WI38 (cell line): ENCODE measurements at regions not wholly inside any gene's neighbourhood (a gene's known extent, or its start where the extent isn't known, plus 50 kb on each side); places are given as distances from the start of the nearest gene placed in this dataset.

Experiments used
- H3K4me3 ChIP-seq: 2 replicates; pipeline ENCODE4 v1.5.1; 2011; ENCODE audit warnings: low read depth, mild to moderate bottlenecking, control low read depth, low read length
- CTCF ChIP-seq: IDR thresholded peaks from 2 replicates; pipeline ENCODE4 v1.5.1; 2012; ENCODE audit warnings: low read depth, mild to moderate bottlenecking, control low read depth, low read length

DNA sequence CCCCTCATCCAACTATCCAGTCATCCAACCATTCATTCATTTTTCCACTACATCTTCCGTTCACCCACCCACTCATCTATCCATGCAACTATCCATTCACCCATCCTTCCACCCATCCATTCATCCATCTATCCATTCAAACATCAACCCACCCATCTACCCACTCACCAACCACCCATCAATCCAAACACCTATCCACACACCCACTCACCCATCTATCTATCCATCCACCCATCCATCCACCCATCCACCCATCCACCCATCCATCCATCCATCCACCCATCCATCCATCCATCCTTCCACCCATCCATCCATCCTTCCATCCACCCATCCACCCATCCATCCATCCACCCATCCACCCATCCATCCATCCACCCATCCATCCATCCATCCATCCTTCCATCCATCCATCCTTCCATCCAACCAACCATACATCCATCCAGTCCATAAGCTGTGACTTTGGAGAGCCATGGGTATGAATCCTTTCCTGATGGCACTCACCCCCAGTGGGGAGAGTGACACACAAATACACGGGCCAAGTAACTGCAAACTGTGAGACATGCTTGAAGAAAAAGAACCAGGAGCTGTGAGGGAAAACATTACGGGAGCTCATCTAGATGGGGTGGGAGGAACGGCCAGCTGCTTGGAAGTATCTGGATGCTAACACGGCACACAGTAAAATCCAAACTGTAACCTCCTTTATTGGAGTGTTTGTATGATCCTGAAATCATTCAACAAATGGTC, 100.0 kb upstream of the TNRC6C start:
- no peak for TF ChIP-seq CTCF

GRCh38 chr17:77859035-77859810, 99.3 kb upstream of the TNRC6C start:
- no peak for TF ChIP-seq CTCF

More for the DNA sequence above, 100.0 kb upstream of the TNRC6C start:
- no peak overlapping the region for H3K4me3 ChIP-seq

DNA sequence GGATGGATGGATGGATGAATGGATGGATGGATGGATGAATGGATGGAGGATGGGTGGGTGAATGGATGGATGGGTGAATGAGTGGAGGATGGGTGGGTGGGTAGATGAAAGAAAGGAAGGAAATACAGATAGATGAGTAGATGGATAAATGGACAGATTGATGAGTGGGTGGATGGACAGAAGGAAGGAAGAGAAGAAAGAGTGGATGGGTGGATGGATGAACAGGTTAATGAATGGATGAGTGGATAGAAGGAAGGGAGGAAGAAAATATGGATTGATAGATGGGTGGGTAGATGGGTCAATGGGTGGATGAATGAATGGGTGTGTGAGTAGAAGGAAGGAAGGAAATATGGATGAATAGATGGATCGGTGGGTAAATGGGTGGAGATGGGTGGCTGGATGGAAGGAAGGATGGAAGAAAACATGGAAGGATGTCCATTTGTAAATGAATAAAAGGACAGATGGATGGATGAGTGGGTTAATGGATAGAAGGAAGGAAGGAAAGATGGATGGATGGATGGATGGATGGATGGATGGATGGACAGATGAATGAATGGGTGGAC, 97.3 kb upstream of the TNRC6C start:
- TF ChIP-seq CTCF = no peak
- no peak overlapping the region for H3K4me3 ChIP-seq

More at GRCh38 chr17:77859035-77859810, 99.3 kb upstream of the TNRC6C start:
- H3K4me3 ChIP-seq = no peak overlapping the region

DNA sequence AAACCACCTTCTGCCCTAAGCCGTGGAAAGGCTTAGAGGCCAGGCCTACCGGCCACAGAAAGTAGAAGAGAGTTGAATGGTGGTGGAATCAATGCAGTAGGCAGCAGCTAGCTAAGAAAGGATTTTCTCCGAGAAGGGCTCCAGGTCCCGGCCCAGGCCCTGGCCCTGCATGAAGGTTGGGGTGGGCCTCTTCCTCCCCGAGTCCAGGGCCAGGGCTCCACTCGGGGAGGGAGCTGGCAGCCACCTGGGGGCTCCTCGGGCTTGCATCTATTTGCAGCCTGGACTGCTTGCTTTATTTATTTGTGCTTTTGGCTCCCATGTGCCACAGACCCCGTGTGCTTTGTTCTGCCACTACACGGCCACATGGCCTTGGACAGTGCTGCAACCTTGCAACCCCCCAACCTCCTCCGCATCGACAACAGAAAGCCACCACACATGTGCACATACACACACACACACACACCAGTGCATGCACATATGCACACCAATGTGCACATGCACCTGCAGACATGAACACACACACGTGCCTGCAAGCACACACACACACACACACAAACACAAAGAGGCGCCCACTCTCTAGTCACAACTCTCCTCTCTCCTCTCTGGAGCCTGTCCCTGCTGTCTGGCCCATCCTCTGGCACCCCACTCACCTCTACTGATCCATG, 96.4 kb upstream of the TNRC6C start:
- TF ChIP-seq CTCF = no peak
- no peak overlapping the region for H3K4me3 ChIP-seq

DNA sequence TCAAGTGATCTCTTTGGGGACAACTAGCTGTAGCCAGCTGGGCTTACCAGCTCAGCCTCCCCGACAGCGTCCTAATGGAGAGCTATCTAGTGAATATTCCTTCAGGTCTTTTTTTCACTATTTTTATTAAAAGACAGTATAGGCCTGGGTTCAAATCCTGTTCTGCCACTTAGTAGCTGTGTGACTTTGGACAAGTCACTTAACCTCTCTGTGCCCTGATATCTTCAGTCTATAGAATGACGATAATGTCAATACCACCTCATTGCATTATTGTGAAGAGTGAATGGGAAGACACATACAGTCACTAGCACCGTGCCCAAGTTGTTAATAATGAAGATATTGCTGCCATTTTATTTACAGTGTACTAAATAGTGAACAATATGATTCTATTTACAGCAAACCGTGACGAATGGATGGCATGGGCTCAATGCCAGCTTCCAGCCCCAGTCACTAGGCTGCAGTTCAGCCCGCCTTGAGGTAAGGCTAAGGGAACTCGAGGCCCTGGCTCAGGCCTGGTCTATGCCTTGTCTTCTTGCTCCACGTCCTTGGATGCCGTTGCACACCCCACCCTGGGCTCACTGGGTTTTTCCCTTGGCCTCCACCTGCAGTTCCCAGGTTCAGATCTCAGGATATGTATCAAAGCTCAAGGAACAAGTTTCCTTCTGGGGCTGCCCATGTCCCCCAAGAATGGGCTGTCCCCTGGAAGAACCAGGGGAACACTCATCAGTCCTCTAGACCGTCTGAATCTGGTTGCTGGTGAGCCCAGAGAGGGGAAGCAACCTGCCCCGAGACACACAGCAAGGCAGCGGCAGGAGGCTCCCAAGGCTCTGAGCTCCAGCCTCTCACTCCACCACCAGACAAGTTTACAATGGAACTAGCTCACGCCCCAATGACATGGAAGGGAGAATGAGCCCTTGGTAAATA, 95.4 kb upstream of the TNRC6C start:
- H3K4me3 ChIP-seq = no peak overlapping the region

More for the DNA sequence above, 95.4 kb upstream of the TNRC6C start:
- no peak for TF ChIP-seq CTCF
